ENCODE measurements at regions not wholly inside any gene's neighbourhood (a gene's known extent, or its start where the extent isn't known, plus 50 kb on each side); places are given as distances from the start of the nearest gene placed in this dataset.

- TF ChIP-seq CTCF (conservative IDR thresholded peaks at IDR 0.05; ENCODE audit: low read depth, low read length) (no peak), EZH2 (IDR thresholded peaks at IDR 0.05; ENCODE audit: low read length, unreplicated experiment) (no peak)
These were observed 556.4 kb downstream of the TUSC1 start for GRCh38 chr9:25121811-25122210.

Data from PC-3 (cell line).